ENCODE measurements at regions not wholly inside any gene's neighbourhood (a gene's known extent, or its start where the extent isn't known, plus 50 kb on each side); places are given as distances from the start of the nearest gene placed in this dataset.

- no peak overlapping the region for H3K27ac ChIP-seq (ENCODE audit: extremely low read depth, low read depth, low read length)
- H3K4me1 ChIP-seq (ENCODE audit: control insufficient read depth, insufficient read depth, low read length) = no peaks in the 10 kb centered on the region
- TF ChIP-seq ZNF776 (tag by site-specific recombination; IDR thresholded peaks at IDR 0.05; ENCODE audit: borderline replicate concordance) = no peak
- no peak for TF ChIP-seq ZNF585B (tag by site-specific recombination; IDR thresholded peaks at IDR 0.05)
- no peak for TF ChIP-seq ZNF148 (tag by site-specific recombination; IDR thresholded peaks at IDR 0.05; ENCODE audit: borderline replicate concordance)
- no peak for TF ChIP-seq ZNF747 (tag by site-specific recombination; IDR thresholded peaks at IDR 0.05)
- TF ChIP-seq ZFP41 (tag by site-specific recombination; IDR thresholded peaks at IDR 0.05; ENCODE audit: borderline replicate concordance) = no peak
- H3K9me3 ChIP-seq (ENCODE audit: control insufficient read depth, insufficient read depth, low read depth, low read length) = no peaks in the 10 kb centered on the region
- H3K36me3 ChIP-seq (ENCODE audit: control insufficient read depth in 2 of 2, insufficient read depth in 1 of 2, low read length in 2 of 2) = no peaks in the 10 kb centered on the region
- H3K4me3 ChIP-seq (ENCODE audit: low read depth, low read length) = no peak overlapping the region
- ChIA-PET POLR2A (no interaction called here), CTCF (interaction anchor here (1.0 kb wide), 1 partner anchor 89 kb away, joined by 3 read pairs; no protein-coding TSS in a partner anchor)
Observed at GRCh38 chr1:166390366-166391033, 223.7 kb upstream of the FAM78B start.

- ChIA-PET POLR2A (no interaction called here), CTCF (no interaction called here)
- TF ChIP-seq ZNF292 (tag by site-specific recombination; IDR thresholded peaks at IDR 0.05; ENCODE audit: borderline replicate concordance, low read depth) (no peak), ZNF629 (tag by site-specific recombination; IDR thresholded peaks at IDR 0.05) (peak; percentile 40; the same call in 1 of the 2 replicates), ATF2 (tag by site-specific recombination; IDR thresholded peaks at IDR 0.05; ENCODE audit: low read depth) (peak; percentile 78)
Observed at GRCh38 chr1:166391279-166392066, 224.7 kb upstream of the FAM78B start.

GRCh38 chr1:166395729-166396128 lies 228.9 kb upstream of the FAM78B start:
- ChIA-PET CTCF (no interaction called here), POLR2A (no interaction called here)
- no peaks in the 10 kb centered on the region for H3K9me3 ChIP-seq (ENCODE audit: control insufficient read depth, insufficient read depth, low read depth, low read length)
- no peak overlapping the region for H3K4me3 ChIP-seq (ENCODE audit: low read depth, low read length)
- no peaks in the 10 kb centered on the region for H3K36me3 ChIP-seq (ENCODE audit: control insufficient read depth in 2 of 2, insufficient read depth in 1 of 2, low read length in 2 of 2)
- no peak overlapping the region for H3K27ac ChIP-seq (ENCODE audit: extremely low read depth, low read depth, low read length)
- H3K4me1 ChIP-seq (ENCODE audit: control insufficient read depth, insufficient read depth, low read length) = no peaks in the 10 kb centered on the region
- no peak for TF ChIP-seq ZNF555 (tag by site-specific recombination; conservative IDR thresholded peaks at IDR 0.05)
- no peak for TF ChIP-seq ZNF302 (tag by site-specific recombination; IDR thresholded peaks at IDR 0.05; ENCODE audit: low read depth)
- no peak for TF ChIP-seq PATZ1 (tag by site-specific recombination; IDR thresholded peaks at IDR 0.05)
- TF ChIP-seq ZBTB1 (tag by site-specific recombination; IDR thresholded peaks at IDR 0.05) = no peak
- no peak for TF ChIP-seq ZNF354C (tag by site-specific recombination; IDR thresholded peaks at IDR 0.05; ENCODE audit: borderline replicate concordance, low read depth)
- no peak for TF ChIP-seq ZNF692 (tag by site-specific recombination; IDR thresholded peaks at IDR 0.05)
- no peak for TF ChIP-seq ZNF221 (tag by site-specific recombination; IDR thresholded peaks at IDR 0.05; ENCODE audit: borderline replicate concordance)
- no peak for TF ChIP-seq IKZF3 (tag by site-specific recombination; IDR thresholded peaks at IDR 0.05)
- TF ChIP-seq OSR2 (tag by site-specific recombination; IDR thresholded peaks at IDR 0.05) = no peak
- no peak for TF ChIP-seq PBX3 (CRISPR knock-in tag; IDR thresholded peaks at IDR 0.05)
- TF ChIP-seq YY1 (tag by site-specific recombination; IDR thresholded peaks at IDR 0.05) = no peak
- TF ChIP-seq ZNF76 (tag by site-specific recombination; IDR thresholded peaks at IDR 0.05; ENCODE audit: borderline replicate concordance, low read depth) = no peak
- no peak for TF ChIP-seq ZNF16 (tag by site-specific recombination; IDR thresholded peaks at IDR 0.05; ENCODE audit: low read depth)
- TF ChIP-seq ZNF629 (tag by site-specific recombination; IDR thresholded peaks at IDR 0.05) = no peak

More at GRCh38 chr1:166391279-166392066, 224.7 kb upstream of the FAM78B start:
- no peak overlapping the region for H3K4me3 ChIP-seq (ENCODE audit: low read depth, low read length)
- no peaks in the 10 kb centered on the region for H3K36me3 ChIP-seq (ENCODE audit: control insufficient read depth in 2 of 2, insufficient read depth in 1 of 2, low read length in 2 of 2)
- H3K9me3 ChIP-seq (ENCODE audit: control insufficient read depth, insufficient read depth, low read depth, low read length) = no peaks in the 10 kb centered on the region
- H3K4me1 ChIP-seq (ENCODE audit: control insufficient read depth, insufficient read depth, low read length) = no peaks in the 10 kb centered on the region
- H3K27ac ChIP-seq (ENCODE audit: extremely low read depth, low read depth, low read length) = no peak overlapping the region
